ENCODE measurements at regions not wholly inside any gene's neighbourhood (a gene's known extent, or its start where the extent isn't known, plus 50 kb on each side); places are given as distances from the start of the nearest gene placed in this dataset.

GRCh38 chr1:95954585-95954984 lies 720.6 kb downstream of the RWDD3 start:
- no peak for TF ChIP-seq CTCF (IDR thresholded peaks at IDR 0.05; ENCODE audit: extremely low read depth in 1 of 2, insufficient read depth in 1 of 2, low read depth in 1 of 2, low read length in 2 of 2)
- TF ChIP-seq POLR2A (IDR thresholded peaks at IDR 0.05; ENCODE audit: low read depth, low read length), result no peak
- no peak for TF ChIP-seq EZH2 (IDR thresholded peaks at IDR 0.05; ENCODE audit: borderline replicate concordance, low read depth, low read length, severe bottlenecking)
- TF ChIP-seq FOS (IDR thresholded peaks at IDR 0.05; ENCODE audit: borderline replicate concordance, insufficient read depth, low read length), result no peak
- no peak for TF ChIP-seq POLR2AphosphoS5 (IDR thresholded peaks at IDR 0.05; ENCODE audit: insufficient read depth, low read depth, low read length)

Measured in endothelial cell of umbilical vein (primary cell).